ENCODE measurements at regions not wholly inside any gene's neighbourhood (a gene's known extent, or its start where the extent isn't known, plus 50 kb on each side); places are given as distances from the start of the nearest gene placed in this dataset.

DNA sequence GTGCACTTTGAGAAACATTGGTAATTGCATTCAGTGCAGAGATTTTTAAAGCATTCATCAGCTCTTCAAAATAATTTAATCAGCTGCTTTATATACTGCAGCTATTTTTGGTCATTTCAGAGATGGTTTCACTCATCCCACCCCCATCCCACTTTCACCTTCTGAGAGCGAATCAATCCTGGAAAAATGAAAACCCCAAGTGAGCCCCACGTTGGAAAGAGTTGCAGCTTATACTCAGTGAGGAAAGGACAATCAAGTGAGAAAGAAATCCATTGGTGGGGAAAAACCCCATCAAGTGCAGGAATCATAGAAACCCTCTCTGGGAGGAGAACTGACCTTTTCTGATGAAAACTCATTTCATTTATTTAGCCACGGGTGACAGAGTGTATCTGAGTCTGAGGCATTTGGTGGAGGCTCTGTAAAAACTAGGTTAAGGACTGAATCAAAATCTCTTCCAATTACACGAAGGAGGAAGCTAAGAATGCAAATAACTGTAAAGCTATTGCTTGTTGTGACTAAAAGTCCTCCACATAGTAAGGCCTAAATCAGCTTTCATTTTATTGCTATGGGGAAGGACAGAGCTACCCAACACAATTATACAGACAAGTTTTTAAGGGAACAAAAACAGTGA lies 240.4 kb upstream of the PGRMC2 start:
- DNase-seq (ENCODE audit: low read depth in 1 of 2, low spot score in 1 of 2) = no peak
- no peak for TF ChIP-seq REST (IDR thresholded peaks at IDR 0.05; ENCODE audit: insufficient replicate concordance, low read depth)
- TF ChIP-seq POLR2AphosphoS5 (IDR thresholded peaks at IDR 0.05; ENCODE audit: low read depth) = no peak
- TF ChIP-seq GABPA (IDR thresholded peaks at IDR 0.05; ENCODE audit: low read depth) = no peak
- TF ChIP-seq CTCF (IDR thresholded peaks at IDR 0.05; ENCODE audit: insufficient read depth, low read length) = no peak
- no peak for TF ChIP-seq SPI1 (IDR thresholded peaks at IDR 0.05; ENCODE audit: borderline replicate concordance, low read depth)
- H3K27ac ChIP-seq (replicated peaks) = no peak overlapping the region

DNA sequence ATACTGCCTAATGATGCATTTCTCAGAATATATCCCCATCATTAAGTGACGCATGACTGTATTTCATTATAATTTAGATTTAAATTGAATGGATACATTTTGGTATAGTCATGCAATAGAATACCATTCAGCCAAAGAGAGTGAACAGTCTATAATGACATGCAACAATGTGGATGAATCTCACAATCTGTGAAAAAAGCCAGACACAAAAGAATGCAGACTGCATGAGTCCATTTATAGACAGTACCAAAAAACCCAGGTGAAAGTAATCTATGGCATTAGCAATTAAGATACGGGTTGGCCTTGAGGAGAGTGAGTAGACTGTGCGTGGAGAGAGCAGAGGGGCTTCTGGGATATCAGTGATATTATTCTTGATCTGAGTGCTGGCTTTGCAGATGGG lies 239.7 kb upstream of the PGRMC2 start:
- no peak overlapping the region for H3K4me3 ChIP-seq (replicated peaks; ENCODE audit: insufficient read depth, low read length)
- H3K27ac ChIP-seq (replicated peaks) = no peak overlapping the region
- TF ChIP-seq POLR2AphosphoS5 (IDR thresholded peaks at IDR 0.05; ENCODE audit: low read depth) (no peak), SPI1 (IDR thresholded peaks at IDR 0.05; ENCODE audit: borderline replicate concordance, low read depth) (no peak), REST (IDR thresholded peaks at IDR 0.05; ENCODE audit: insufficient replicate concordance, low read depth) (no peak), GABPA (IDR thresholded peaks at IDR 0.05; ENCODE audit: low read depth) (no peak), CTCF (IDR thresholded peaks at IDR 0.05; ENCODE audit: insufficient read depth, low read length) (no peak)
- no peak for DNase-seq (ENCODE audit: low read depth in 1 of 2, low spot score in 1 of 2)
- H3K27me3 ChIP-seq (ENCODE audit: insufficient read depth, poor library complexity, severe bottlenecking) = no peaks in the 10 kb centered on the region

More for the DNA sequence above, 240.4 kb upstream of the PGRMC2 start:
- H3K27me3 ChIP-seq (ENCODE audit: insufficient read depth, poor library complexity, severe bottlenecking) = no peaks in the 10 kb centered on the region
- H3K4me3 ChIP-seq (replicated peaks; ENCODE audit: insufficient read depth, low read length) = no peak overlapping the region

DNA sequence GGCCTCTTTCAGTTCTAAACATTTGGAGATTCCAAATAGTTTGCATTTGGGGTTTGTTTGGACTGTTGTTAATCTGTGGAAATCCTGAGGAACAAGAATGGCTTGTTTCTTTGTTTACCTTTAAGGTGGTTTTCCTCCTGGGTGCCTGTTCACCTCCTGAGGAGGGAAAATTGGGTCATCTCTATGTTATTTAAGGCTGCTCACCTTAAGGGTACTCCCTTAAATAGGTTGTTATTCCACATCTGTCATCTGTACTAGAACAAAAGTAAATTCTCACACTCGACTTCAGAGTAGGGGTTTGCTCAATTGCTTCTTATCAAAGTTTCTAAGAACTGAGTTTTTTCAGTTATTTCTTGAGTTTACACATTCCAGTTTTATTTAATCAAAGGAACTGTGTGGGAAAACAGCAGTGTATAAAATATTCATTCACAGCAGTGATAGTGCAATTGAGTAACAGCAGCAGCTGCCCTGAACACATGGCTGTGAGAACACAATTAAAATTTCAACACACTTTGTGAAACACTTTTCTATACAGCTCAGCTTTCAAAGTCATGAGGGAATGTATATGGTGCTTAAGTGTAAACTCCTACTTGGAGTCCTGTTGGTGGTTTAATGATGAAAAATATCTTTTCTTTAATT lies 238.5 kb upstream of the PGRMC2 start:
- TF ChIP-seq GABPA (IDR thresholded peaks at IDR 0.05; ENCODE audit: low read depth) (no peak), CTCF (IDR thresholded peaks at IDR 0.05; ENCODE audit: insufficient read depth, low read length) (no peak), SPI1 (IDR thresholded peaks at IDR 0.05; ENCODE audit: borderline replicate concordance, low read depth) (no peak), POLR2AphosphoS5 (IDR thresholded peaks at IDR 0.05; ENCODE audit: low read depth) (no peak), REST (IDR thresholded peaks at IDR 0.05; ENCODE audit: insufficient replicate concordance, low read depth) (no peak)
- peak in 1 of 2 experiments; percentile 31 for DNase-seq (ENCODE audit: low read depth in 1 of 2, low spot score in 1 of 2)
- Histone ChIP-seq H3K27me3 (ENCODE audit: insufficient read depth, poor library complexity, severe bottlenecking) (no peaks in the 10 kb centered on the region), H3K27ac (replicated peaks) (no peak overlapping the region), H3K4me3 (replicated peaks; ENCODE audit: insufficient read depth, low read length) (no peak overlapping the region)
